Cerebellar cortex (tissue), 1 donor: ENCODE measurements at regions not wholly inside any gene's neighbourhood (a gene's known extent, or its start where the extent isn't known, plus 50 kb on each side); places are given as distances from the start of the nearest gene placed in this dataset.
A peak's percentile ranks its signal among the peaks of the same experiment; 100 is the strongest.

Source experiments
- DNase-seq: peaks from one replicate; pipeline ENCODE4 v3.0.0-alpha.2; 2015; ENCODE audit warnings: low spot score

DNA sequence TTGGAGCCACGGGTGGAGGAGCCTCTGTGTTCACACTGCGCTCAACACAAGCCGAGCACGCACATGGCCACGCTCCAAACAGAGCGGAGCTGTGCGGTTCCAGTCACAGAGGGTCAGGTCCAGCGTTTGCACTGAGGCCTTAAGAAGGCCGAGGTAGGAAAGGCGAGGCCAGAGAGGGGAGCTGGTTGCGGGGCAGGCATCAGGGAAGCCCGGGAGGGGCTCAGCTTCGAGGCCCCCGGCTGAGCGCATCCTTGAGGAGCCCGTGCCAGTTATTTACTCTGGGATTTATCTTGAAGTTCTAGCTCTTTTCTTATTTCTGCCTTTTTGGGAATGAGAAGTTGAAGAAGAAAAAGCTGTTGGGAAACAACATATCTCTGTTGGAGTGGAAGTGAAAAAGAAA, 140.8 kb downstream of the IRX1 start:
- DNase-seq: no peak

DNA sequence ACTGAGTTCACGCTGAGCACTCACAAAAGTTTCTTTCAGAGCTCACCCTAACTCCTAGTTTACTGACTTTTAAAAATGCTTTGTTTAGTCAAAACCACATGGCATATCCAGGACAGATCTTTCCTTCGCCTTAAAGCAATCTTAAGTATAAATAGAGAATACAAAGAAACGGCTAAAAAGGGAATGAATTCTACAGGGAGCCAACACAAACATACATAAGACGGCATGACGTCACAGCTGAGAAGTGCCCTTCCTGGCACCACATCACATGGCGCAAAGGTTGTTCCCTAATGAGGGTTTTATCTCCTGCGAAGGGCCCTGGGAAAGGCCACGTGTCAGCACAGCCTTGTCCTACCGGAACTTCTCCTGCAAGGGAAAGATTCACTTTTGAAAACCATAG, 141.3 kb downstream of the IRX1 start:
- peak; percentile 1 for DNase-seq

GRCh38 chr5:3738919-3739318, 143.3 kb downstream of the IRX1 start:
- DNase-seq: no peak

GRCh38 chr5:3740546-3741373, 145.1 kb downstream of the IRX1 start:
- no peak for DNase-seq

DNA sequence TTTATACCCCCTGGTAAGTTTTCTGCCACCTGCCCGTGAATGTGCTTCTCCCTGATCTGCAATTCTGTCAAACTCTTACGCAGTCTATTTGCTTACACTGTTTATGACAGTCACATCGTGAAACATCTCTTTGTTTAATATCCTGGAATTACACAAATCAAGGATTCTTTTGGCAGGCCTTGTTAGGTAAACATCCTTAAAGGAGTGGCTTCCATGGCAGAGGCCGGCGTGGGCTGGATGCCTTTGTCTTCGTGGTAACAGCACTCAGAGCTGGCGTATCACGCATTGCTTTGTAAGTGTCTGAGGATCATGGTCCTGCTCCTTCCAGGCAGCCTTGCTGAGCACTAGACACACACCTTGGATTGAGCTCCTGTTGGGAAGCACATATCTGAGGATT, 145.7 kb downstream of the IRX1 start:
- no peak for DNase-seq

GRCh38 chr5:3742750-3743149, 147.1 kb downstream of the IRX1 start:
- DNase-seq: no peak

DNA sequence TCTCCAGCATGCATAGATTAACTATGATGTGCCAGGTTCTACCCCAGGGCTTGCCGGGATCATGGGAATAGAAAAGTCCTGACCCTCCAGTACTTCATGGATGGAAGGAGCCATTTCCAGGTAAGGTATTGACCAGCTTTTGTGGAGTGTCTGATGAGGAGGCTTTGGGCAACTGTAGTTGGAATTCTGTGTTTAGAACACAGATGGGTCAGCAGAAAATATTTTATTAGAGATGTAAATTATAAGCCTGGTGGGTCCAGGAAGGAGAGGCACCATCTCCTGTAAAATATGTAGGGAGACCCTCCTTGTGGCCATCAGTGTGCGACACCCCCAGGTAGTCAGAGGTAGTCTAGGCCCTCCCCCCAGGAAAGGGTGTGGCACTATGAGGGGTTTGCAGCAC, 156.2 kb downstream of the IRX1 start:
- no peak for DNase-seq

DNA sequence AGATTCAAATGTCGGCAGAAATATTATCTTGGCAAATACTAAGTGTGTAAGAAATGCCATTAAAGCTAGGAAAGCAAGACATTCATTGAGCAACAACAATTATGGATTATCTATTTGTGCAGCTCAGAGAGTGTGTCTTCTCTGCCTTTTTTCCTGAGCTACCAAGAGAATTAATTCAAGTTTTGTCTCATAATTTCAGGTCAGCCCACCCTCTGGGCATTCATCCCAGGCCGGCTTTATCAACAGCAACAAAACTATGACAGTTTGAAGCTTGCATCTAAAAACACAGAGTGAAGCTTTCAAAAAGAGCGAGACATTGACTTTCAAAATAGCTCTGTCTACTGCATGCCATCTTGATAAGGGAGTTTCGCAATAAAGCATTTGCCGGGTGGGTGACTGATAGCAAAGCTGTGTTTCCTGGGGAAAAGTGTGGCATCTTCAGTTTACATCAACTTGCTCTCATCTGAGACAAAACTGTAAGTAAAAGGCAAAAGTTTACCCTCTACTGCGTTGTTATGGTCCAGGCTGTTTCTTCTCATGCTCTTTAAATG, 182.4 kb downstream of the IRX1 start:
- DNase-seq: no peak

- DNase-seq: no peak
Observed at GRCh38 chr5:3778945-3779344, 183.3 kb downstream of the IRX1 start.

GRCh38 chr5:3780278-3780677, 184.6 kb downstream of the IRX1 start:
- no peak for DNase-seq

DNA sequence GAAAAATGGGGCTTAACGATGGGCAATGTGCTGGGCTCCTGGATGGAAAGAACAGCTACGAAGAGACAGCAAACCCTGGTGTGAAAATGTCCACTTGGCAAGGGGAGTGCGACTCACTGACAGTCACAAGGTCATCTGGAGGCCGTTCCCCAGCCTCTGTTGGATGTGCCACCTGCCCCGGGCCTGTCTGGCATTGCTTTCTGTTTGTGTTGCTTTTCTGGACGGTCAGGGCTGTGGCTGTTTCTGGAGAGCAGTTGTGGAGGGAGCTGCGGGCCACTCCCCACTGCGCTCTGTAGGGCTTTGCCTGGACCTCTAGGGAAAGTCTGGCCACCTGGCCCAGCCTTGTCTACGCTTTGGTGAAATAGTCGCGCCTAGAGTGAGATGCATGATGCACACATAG, 185.3 kb downstream of the IRX1 start:
- DNase-seq: no peak

GRCh38 chr5:3784854-3785253, 189.2 kb downstream of the IRX1 start:
- no peak for DNase-seq

DNA sequence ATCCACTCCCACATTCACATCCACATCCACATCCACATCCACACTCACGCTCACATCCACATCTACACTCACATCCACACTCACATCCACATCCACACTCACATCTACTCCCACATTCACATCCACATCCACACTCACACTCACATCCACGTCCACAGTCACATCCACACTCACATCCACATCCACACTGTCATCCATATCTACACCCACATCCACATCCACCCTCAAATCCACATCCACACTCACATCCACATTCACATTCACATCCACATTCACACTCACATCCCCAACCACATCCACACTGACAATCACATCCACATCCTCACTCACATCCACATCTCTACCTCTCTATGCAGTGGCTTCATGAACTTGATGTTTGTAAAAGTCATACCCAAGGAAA, 190.5 kb downstream of the IRX1 start:
- DNase-seq: no peak

DNA sequence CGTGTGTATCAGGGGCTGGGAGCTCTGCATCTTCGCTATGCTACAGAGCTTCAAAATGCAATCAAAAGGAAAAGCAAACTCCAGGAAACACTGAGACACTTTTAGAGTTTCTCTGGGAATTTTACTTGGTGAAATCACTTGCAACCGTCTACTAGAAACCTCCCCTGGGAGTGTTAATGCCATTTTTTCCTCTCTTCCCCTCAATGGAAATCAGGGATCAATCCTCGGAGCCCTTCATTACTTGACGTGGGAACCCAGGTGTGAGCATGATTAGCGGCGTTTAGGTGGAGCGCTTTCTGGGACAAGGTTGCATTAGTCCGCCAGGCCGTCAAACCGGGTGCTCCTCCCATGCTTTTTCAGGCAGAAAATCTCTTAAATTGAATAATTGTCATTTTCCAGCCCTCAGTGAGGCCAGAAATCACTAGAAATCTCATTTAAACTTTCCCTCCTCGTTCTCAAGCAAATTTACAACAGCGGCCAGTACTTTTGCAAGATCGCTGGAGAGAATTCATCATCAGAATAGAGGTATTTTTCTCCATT, 191.3 kb downstream of the IRX1 start:
- no peak for DNase-seq

- DNase-seq: no peak
Observed at GRCh38 chr5:3787604-3788003, 192.0 kb downstream of the IRX1 start.

- no peak for DNase-seq
Observed at GRCh38 chr5:3789519-3790193, 194.0 kb downstream of the IRX1 start.

- DNase-seq: no peak
Observed at GRCh38 chr5:3793162-3793561, 197.5 kb downstream of the IRX1 start.

DNA sequence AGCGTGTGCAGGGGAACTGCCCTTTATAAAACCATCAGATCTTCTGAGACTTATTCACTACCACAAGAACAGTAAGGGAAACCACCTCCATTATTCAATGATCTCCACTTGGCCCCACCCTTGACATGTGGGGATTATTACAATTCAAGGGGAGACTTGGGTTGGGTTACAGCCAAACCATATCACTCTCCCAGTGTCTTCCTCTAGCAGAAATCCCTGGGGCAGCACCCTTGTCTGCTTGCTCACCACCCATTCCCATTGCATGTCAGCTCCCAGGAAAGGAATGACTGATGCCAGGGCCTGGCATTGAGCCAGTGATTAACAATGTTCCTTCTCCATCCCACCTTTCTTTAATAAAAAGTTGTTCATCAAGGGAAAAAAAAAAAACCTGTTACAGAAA, 199.0 kb downstream of the IRX1 start:
- DNase-seq: no peak

GRCh38 chr5:3796736-3797135, 201.1 kb downstream of the IRX1 start:
- no peak for DNase-seq

DNA sequence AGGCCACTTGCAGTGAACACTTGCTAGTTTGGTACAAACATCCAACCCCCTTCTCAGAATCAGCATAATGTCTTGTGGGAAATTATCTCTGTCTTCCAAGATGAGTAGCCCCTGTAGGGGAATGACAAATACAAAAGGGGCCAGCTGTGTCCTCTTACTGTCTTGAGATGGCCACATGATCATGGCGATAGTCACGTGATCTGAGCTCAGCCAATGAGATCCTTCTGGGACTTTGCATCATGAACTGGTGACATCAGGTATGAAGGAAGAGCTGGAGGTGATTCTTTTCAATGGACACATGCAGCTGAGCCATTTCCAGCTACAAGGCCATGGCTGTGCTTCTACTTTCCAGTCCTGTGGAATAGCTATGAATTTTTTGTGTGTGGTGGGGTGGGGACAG, 206.3 kb downstream of the IRX1 start:
- DNase-seq: no peak

GRCh38 chr5:3809455-3809854, 213.8 kb downstream of the IRX1 start:
- no peak for DNase-seq

GRCh38 chr5:3811116-3811515, 215.5 kb downstream of the IRX1 start:
- no peak for DNase-seq

GRCh38 chr5:3818624-3819023, 223.0 kb downstream of the IRX1 start:
- DNase-seq: no peak
